Skeletal muscle tissue (tissue), 3 donors: ENCODE measurements at regions not wholly inside any gene's neighbourhood (a gene's known extent, or its start where the extent isn't known, plus 50 kb on each side); places are given as distances from the start of the nearest gene placed in this dataset.

Experiments used
- H3K27ac ChIP-seq: one replicate; pipeline ENCODE4 v1.7.0; 2013; ENCODE audit warnings: mild to moderate bottlenecking, low read depth, low read length, inconsistent platforms
- H3K27me3 ChIP-seq, 3 donors: one replicate each; pipeline ENCODE4 v1.7.0; 2013; ENCODE audit warnings: low read length in 3 of 3; ENCODE audit not compliant: control insufficient read depth in 3 of 3, insufficient read depth in 3 of 3
- H3K36me3 ChIP-seq, 3 donors: one replicate each; pipeline ENCODE4 v1.7.0; 2013; ENCODE audit warnings: low read length in 3 of 3; ENCODE audit not compliant: control insufficient read depth in 3 of 3, insufficient read depth in 3 of 3
- H3K4me1 ChIP-seq, 3 donors: one replicate each; pipeline ENCODE4 v1.7.0; 2013; ENCODE audit warnings: low read length in 3 of 3, mild to moderate bottlenecking in 3 of 3; ENCODE audit not compliant: control insufficient read depth in 3 of 3, insufficient read depth in 3 of 3
- H3K4me3 ChIP-seq, 3 donors: one replicate each; pipeline ENCODE4 v1.7.0; 2013; ENCODE audit warnings: low read length in 3 of 3
- H3K9ac ChIP-seq, 3 donors: one replicate each; pipeline ENCODE4 v1.7.0; 2013; ENCODE audit warnings: low read length in 3 of 3, mild to moderate bottlenecking in 3 of 3, moderate library complexity in 2 of 3, low read depth in 1 of 3
- H3K9me3 ChIP-seq, 3 donors: one replicate each; pipeline ENCODE4 v1.7.0; 2013; ENCODE audit warnings: low read length in 3 of 3; ENCODE audit not compliant: control insufficient read depth in 3 of 3
- donor health status: Osteomylitis.

- Histone ChIP-seq H3K27ac (no peak overlapping the region), H3K36me3 (no peaks in the 10 kb centered on the region), H3K4me3 (no peak overlapping the region), H3K9ac (no peak overlapping the region), H3K4me1 (no peaks in the 10 kb centered on the region), H3K9me3 (no peaks in the 10 kb centered on the region), H3K27me3 (peaks cover 16 to 49% (median 43%) of the 10 kb centered on the region in 3 donors)
Measured at GRCh38 chr2:16014802-16015201, 74.5 kb downstream of the MYCN start.

- Histone ChIP-seq H3K27ac (no peak overlapping the region), H3K36me3 (no peaks in the 10 kb centered on the region), H3K9ac (no peak overlapping the region), H3K27me3 (peaks cover 19 to 53% (median 45%) of the 10 kb centered on the region in 3 donors), H3K9me3 (no peaks in the 10 kb centered on the region), H3K4me1 (no peaks in the 10 kb centered on the region), H3K4me3 (no peak overlapping the region)
Measured at GRCh38 chr2:16014041-16014787, 73.9 kb downstream of the MYCN start.

- Histone ChIP-seq H3K9me3 (no peaks in the 10 kb centered on the region), H3K9ac (no peak overlapping the region), H3K4me3 (no peak overlapping the region), H3K36me3 (no peaks in the 10 kb centered on the region), H3K27me3 (peaks cover 20 to 50% (median 42%) of the 10 kb centered on the region in 3 donors), H3K4me1 (no peaks in the 10 kb centered on the region), H3K27ac (no peak overlapping the region)
Measured at GRCh38 chr2:16013359-16013911, 73.1 kb downstream of the MYCN start.

- Histone ChIP-seq H3K9ac (no peak overlapping the region), H3K9me3 (no peaks in the 10 kb centered on the region), H3K36me3 (no peaks in the 10 kb centered on the region), H3K4me1 (no peaks in the 10 kb centered on the region), H3K27ac (no peak overlapping the region), H3K27me3 (peaks cover 20 to 50% (median 39%) of the 10 kb centered on the region in 3 donors), H3K4me3 (no peak overlapping the region)
Measured at GRCh38 chr2:16012626-16013358, 72.4 kb downstream of the MYCN start.

GRCh38 chr2:16012029-16012596 lies 71.8 kb downstream of the MYCN start:
- Histone ChIP-seq H3K27me3 (peaks cover 20 to 47% (median 39%) of the 10 kb centered on the region in 3 donors), H3K9me3 (no peaks in the 10 kb centered on the region), H3K36me3 (no peaks in the 10 kb centered on the region), H3K4me1 (no peaks in the 10 kb centered on the region), H3K9ac (no peak overlapping the region), H3K27ac (no peak overlapping the region), H3K4me3 (no peak overlapping the region)

- Histone ChIP-seq H3K27ac (no peak overlapping the region), H3K36me3 (no peaks in the 10 kb centered on the region), H3K27me3 (peaks cover 20 to 47% (median 39%) of the 10 kb centered on the region in 3 donors), H3K4me1 (no peaks in the 10 kb centered on the region), H3K4me3 (no peak overlapping the region), H3K9me3 (no peaks in the 10 kb centered on the region), H3K9ac (no peak overlapping the region)
Measured at GRCh38 chr2:16011621-16011960, 71.2 kb downstream of the MYCN start.

GRCh38 chr2:16010951-16011620 lies 70.7 kb downstream of the MYCN start:
- H3K27ac ChIP-seq, result no peak overlapping the region
- peaks cover 20 to 47% (median 39%) of the 10 kb centered on the region in 3 donors for H3K27me3 ChIP-seq
- H3K4me1 ChIP-seq, result no peaks in the 10 kb centered on the region
- no peak overlapping the region for H3K4me3 ChIP-seq
- H3K9ac ChIP-seq, result no peak overlapping the region
- H3K36me3 ChIP-seq, result no peaks in the 10 kb centered on the region
- H3K9me3 ChIP-seq, result no peaks in the 10 kb centered on the region

- Histone ChIP-seq H3K9me3 (no peaks in the 10 kb centered on the region), H3K36me3 (no peaks in the 10 kb centered on the region), H3K4me3 (no peak overlapping the region), H3K27ac (no peak overlapping the region), H3K9ac (no peak overlapping the region), H3K4me1 (no peaks in the 10 kb centered on the region), H3K27me3 (peaks cover 14 to 44% (median 35%) of the 10 kb centered on the region in 3 donors)
Measured at GRCh38 chr2:16010011-16010410, 69.7 kb downstream of the MYCN start.

- no peaks in the 10 kb centered on the region for H3K9me3 ChIP-seq
- no peak overlapping the region for H3K4me3 ChIP-seq
- no peaks in the 10 kb centered on the region for H3K4me1 ChIP-seq
- H3K36me3 ChIP-seq, result no peaks in the 10 kb centered on the region
- no peak overlapping the region for H3K27ac ChIP-seq
- peaks cover 12 to 41% (median 31%) of the 10 kb centered on the region in 3 donors for H3K27me3 ChIP-seq
- no peak overlapping the region for H3K9ac ChIP-seq
Measured at GRCh38 chr2:16009560-16009959, 69.2 kb downstream of the MYCN start.
